DND-41 (cell line): ENCODE measurements at regions not wholly inside any gene's neighbourhood (a gene's known extent, or its start where the extent isn't known, plus 50 kb on each side); places are given as distances from the start of the nearest gene placed in this dataset.

Experiments
- EZH2 ChIP-seq: IDR thresholded peaks from 3 replicates; pipeline ENCODE4 v1.6.1; 2012; ENCODE audit warnings: borderline replicate concordance, low read depth, mild to moderate bottlenecking, moderate library complexity, low read length, inconsistent platforms; ENCODE audit not compliant: severe bottlenecking
- TF ChIP-seq, protein P1 (sequence below): IDR thresholded peaks from 2 replicates; pipeline ENCODE4 v1.5.1; 2012; ENCODE audit warnings: borderline replicate concordance, low read length, moderate library complexity, mild to moderate bottlenecking; ENCODE audit not compliant: poor library complexity, severe bottlenecking; ENCODE audit errors: extremely low read depth

DNA sequence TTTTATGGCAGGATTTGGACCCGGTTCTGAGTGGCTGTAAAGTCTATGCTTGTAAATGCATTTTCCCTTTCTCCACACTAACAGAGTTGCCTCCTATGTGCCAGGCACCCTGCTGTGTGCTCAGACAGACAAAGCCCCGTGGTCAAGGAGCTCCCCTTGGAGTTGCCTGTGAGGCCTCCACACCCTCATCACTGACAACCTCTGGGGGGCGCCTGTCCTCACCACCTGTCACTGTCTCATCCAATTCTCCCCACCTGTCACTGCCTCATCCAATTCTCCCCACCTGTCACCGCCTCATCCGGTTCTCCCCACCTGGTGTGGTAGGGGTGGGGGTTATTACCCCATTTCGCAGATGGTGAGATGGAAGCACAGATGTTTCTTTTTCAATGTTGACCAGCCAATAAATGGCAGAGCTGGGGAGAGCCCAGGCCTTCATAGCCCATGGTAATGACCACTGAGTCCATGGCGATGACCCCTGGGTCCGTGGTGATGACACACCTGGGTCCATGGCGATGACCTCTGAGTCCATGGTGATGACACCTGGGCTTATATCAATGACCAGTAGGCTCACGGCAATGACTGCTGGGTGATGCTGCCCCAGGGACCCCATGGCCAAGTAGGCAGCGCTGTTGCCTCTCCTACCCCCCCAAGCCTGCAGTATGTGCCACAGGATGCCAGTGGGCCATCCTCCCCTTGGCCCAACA, 150.1 kb downstream of the IRF8 start:
- TF ChIP-seq, protein P1, sequence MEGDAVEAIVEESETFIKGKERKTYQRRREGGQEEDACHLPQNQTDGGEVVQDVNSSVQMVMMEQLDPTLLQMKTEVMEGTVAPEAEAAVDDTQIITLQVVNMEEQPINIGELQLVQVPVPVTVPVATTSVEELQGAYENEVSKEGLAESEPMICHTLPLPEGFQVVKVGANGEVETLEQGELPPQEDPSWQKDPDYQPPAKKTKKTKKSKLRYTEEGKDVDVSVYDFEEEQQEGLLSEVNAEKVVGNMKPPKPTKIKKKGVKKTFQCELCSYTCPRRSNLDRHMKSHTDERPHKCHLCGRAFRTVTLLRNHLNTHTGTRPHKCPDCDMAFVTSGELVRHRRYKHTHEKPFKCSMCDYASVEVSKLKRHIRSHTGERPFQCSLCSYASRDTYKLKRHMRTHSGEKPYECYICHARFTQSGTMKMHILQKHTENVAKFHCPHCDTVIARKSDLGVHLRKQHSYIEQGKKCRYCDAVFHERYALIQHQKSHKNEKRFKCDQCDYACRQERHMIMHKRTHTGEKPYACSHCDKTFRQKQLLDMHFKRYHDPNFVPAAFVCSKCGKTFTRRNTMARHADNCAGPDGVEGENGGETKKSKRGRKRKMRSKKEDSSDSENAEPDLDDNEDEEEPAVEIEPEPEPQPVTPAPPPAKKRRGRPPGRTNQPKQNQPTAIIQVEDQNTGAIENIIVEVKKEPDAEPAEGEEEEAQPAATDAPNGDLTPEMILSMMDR, result peak; percentile 29
- no peak for TF ChIP-seq EZH2
